Astrocyte (in vitro differentiated cells and primary cell): ENCODE measurements at regions not wholly inside any gene's neighbourhood (a gene's known extent, or its start where the extent isn't known, plus 50 kb on each side); places are given as distances from the start of the nearest gene placed in this dataset.

Experiments used
- EZH2 ChIP-seq: IDR thresholded peaks from 2 replicates; pipeline ENCODE4 v1.6.1; 2012; ENCODE audit warnings: mild to moderate bottlenecking, low read length, inconsistent platforms; ENCODE audit not compliant: insufficient read depth
- TF ChIP-seq, protein P1 (sequence below): IDR thresholded peaks from 2 replicates; pipeline ENCODE4 v1.5.1; 2011; ENCODE audit warnings: low read depth, mild to moderate bottlenecking, inconsistent platforms, low read length, moderate library complexity; ENCODE audit not compliant: insufficient read depth

DNA sequence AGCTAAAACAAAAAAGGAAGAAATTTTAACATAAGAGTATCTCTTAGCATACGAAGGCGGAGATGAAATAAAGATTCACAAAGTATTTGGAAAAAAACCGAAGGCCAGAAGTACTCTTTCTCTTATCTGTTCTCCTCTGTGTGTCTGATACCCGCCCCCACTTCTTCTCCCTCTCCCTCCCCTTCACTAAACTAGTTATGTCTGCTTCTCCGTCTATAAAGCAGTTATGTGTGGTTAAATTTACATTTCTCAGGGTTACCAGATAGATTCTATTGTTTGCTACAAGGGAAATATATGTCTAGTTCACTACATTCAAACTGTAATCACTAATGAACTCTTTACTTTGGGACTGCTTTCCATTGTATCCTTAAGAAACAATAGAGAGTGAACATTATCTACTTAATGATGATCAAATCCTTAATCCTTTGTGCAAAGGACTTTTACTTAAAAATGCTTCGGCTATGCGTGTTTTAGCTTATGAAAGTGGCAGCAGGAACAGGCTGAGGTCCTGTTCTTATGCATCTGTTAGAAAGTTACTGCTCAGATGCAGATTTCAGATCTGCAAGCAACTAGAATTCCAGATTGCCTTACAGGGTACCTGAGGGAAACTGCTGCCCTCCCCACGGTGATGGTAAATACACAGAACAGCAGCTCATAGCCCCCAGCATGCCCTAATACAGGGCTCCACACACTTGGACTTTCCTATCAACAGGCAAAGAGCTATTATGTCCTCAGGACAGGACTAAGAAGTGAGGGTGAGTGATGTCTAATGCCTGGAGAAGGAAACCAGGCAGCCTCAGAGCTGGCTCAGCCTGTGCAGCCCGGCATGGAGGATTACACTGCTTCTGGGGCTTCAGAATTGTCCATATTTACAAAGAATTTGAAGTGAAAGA, 273.3 kb downstream of the FZD1 start:
- TF ChIP-seq, protein P1, sequence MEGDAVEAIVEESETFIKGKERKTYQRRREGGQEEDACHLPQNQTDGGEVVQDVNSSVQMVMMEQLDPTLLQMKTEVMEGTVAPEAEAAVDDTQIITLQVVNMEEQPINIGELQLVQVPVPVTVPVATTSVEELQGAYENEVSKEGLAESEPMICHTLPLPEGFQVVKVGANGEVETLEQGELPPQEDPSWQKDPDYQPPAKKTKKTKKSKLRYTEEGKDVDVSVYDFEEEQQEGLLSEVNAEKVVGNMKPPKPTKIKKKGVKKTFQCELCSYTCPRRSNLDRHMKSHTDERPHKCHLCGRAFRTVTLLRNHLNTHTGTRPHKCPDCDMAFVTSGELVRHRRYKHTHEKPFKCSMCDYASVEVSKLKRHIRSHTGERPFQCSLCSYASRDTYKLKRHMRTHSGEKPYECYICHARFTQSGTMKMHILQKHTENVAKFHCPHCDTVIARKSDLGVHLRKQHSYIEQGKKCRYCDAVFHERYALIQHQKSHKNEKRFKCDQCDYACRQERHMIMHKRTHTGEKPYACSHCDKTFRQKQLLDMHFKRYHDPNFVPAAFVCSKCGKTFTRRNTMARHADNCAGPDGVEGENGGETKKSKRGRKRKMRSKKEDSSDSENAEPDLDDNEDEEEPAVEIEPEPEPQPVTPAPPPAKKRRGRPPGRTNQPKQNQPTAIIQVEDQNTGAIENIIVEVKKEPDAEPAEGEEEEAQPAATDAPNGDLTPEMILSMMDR: no peak
- TF ChIP-seq EZH2: no peak
